ENCODE measurements at regions not wholly inside any gene's neighbourhood (a gene's known extent, or its start where the extent isn't known, plus 50 kb on each side); places are given as distances from the start of the nearest gene placed in this dataset.

GRCh38 chr15:57849317-57849716 is 142.8 kb downstream of the POLR2M start (continued):
- no peak for TF ChIP-seq SNAPC4 (CRISPR knock-in tag; IDR thresholded peaks at IDR 0.05)
- no peak for TF ChIP-seq ATF7 (IDR thresholded peaks at IDR 0.05)
- no peak for TF ChIP-seq ATF7 (CRISPR knock-in tag; IDR thresholded peaks at IDR 0.05)
- no peak for TF ChIP-seq ZXDC (CRISPR knock-in tag; IDR thresholded peaks at IDR 0.05)
- TF ChIP-seq UBTF (CRISPR knock-in tag; IDR thresholded peaks at IDR 0.05) = no peak
- TF ChIP-seq ZNF383 (CRISPR knock-in tag; IDR thresholded peaks at IDR 0.05; ENCODE audit: borderline replicate concordance) = no peak
- no peak for TF ChIP-seq ZNF136 (CRISPR knock-in tag; IDR thresholded peaks at IDR 0.05; ENCODE audit: low read depth)
- TF ChIP-seq ZKSCAN5 (CRISPR knock-in tag; IDR thresholded peaks at IDR 0.05) = no peak
- TF ChIP-seq KDM2A (CRISPR knock-in tag; IDR thresholded peaks at IDR 0.05; ENCODE audit: borderline replicate concordance, low read depth) = no peak

Measured in HepG2 (cell line).